GM12891 (cell line): ENCODE measurements at regions not wholly inside any gene's neighbourhood (a gene's known extent, or its start where the extent isn't known, plus 50 kb on each side); places are given as distances from the start of the nearest gene placed in this dataset.
"Not testable (repeated sequence)": the region's sequence is repeated elsewhere in the genome, so short reads cannot be mapped to it uniquely, and the experiment has no call there.

Experiments used
- DNase-seq: peaks from one replicate; pipeline ENCODE4 v3.0.0; 2011; ENCODE audit warnings: low spot score; ENCODE audit not compliant: insufficient read length
- FAIRE-seq: peaks from 2 replicates; lab custom pipeline; 2011; peaks lifted over from hg19 to GRCh38; lab: Jason Lieb, UNC

GRCh38 chr5:1575491-1575890 lies 51.7 kb upstream of the LPCAT1 start:
- DNase-seq, FAIRE-seq: not testable (repeated sequence)

DNA sequence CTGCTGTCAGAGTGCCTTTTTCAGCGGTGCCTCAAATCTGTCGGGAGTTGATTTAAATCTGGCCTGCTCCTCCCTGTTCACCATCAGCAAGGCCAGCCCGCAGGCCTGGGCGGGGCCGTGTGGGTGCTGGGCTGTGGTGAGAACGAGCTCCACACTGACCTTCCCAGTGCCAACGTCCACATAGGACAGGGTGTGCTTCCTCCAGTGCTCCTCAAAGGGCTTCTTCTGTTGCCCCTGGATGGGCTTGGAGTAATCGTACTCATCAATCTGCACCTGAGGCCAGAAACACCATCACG lies 50.2 kb upstream of the LPCAT1 start:
- DNase-seq, FAIRE-seq: not testable (repeated sequence)

- DNase-seq, FAIRE-seq: not testable (repeated sequence)
These were observed 49.7 kb upstream of the LPCAT1 start for GRCh38 chr5:1573217-1574022.
